ENCODE measurements at regions not wholly inside any gene's neighbourhood (a gene's known extent, or its start where the extent isn't known, plus 50 kb on each side); places are given as distances from the start of the nearest gene placed in this dataset.

GRCh38 chr9:7936163-7936562 is 136.6 kb upstream of the DMAC1 start:
- Histone ChIP-seq H3K27me3 (ENCODE audit: control insufficient read depth in 3 of 3, insufficient read depth in 3 of 3, low read length in 3 of 3) (no peaks in the 10 kb centered on the region), H3K27ac (ENCODE audit: low read depth in 1 of 3, low read length in 2 of 3) (no peak overlapping the region), H3K4me3 (ENCODE audit: low read depth in 1 of 3, low read length in 3 of 3) (no peak overlapping the region), H3K36me3 (ENCODE audit: control insufficient read depth in 3 of 3, insufficient read depth in 2 of 3, low read depth in 1 of 3, low read length in 3 of 3) (no peaks in the 10 kb centered on the region), H3K4me1 (ENCODE audit: control insufficient read depth in 3 of 3, insufficient read depth in 2 of 3, low read depth in 1 of 3, low read length in 2 of 3) (peaks cover 0 to 3% (median 0%) of the 10 kb centered on the region in 3 donors), H3K9me3 (ENCODE audit: control insufficient read depth in 2 of 2, insufficient read depth in 1 of 2, low read depth in 1 of 2, low read length in 1 of 2) (peaks cover 0 to 14% of the 10 kb centered on the region in 2 donors)
- 69 to 78% (median 78%) methylated on average over 4 of the region's 4 CpGs for WGBS, 3 donors
- DNase-seq, result no peak
- FAIRE-seq, result no peak

GRCh38 chr9:7935681-7936080 is 136.1 kb upstream of the DMAC1 start:
- H3K27me3 ChIP-seq (ENCODE audit: control insufficient read depth in 3 of 3, insufficient read depth in 3 of 3, low read length in 3 of 3), result no peaks in the 10 kb centered on the region
- FAIRE-seq (no peak), DNase-seq (peak in 1 of 2 donors; percentile 21)
- 22 to 34% (median 34%) methylated on average over 2 of the region's 2 CpGs for WGBS, 3 donors
- H3K9me3 ChIP-seq (ENCODE audit: control insufficient read depth in 2 of 2, insufficient read depth in 1 of 2, low read depth in 1 of 2, low read length in 1 of 2), result peaks cover 0 to 14% of the 10 kb centered on the region in 2 donors
- H3K4me1 ChIP-seq (ENCODE audit: control insufficient read depth in 3 of 3, insufficient read depth in 2 of 3, low read depth in 1 of 3, low read length in 2 of 3), result peaks cover 0 to 3% (median 0%) of the 10 kb centered on the region in 3 donors
- no peak overlapping the region for H3K4me3 ChIP-seq (ENCODE audit: low read depth in 1 of 3, low read length in 3 of 3)
- H3K27ac ChIP-seq (ENCODE audit: low read depth in 1 of 3, low read length in 2 of 3), result no peak overlapping the region
- H3K36me3 ChIP-seq (ENCODE audit: control insufficient read depth in 3 of 3, insufficient read depth in 2 of 3, low read depth in 1 of 3, low read length in 3 of 3), result no peaks in the 10 kb centered on the region

GRCh38 chr9:7932767-7933166 is 133.2 kb upstream of the DMAC1 start:
- no peak overlapping the region for H3K27ac ChIP-seq (ENCODE audit: low read depth in 1 of 3, low read length in 2 of 3)
- DNase-seq (no peak), FAIRE-seq (no peak)
- WGBS, 3 donors, result 77 to 83% (median 78%) methylated on average over 4 of the region's 4 CpGs
- H3K4me1 ChIP-seq (ENCODE audit: control insufficient read depth in 3 of 3, insufficient read depth in 2 of 3, low read depth in 1 of 3, low read length in 2 of 3), result peaks cover 0 to 3% (median 0%) of the 10 kb centered on the region in 3 donors
- H3K9me3 ChIP-seq (ENCODE audit: control insufficient read depth in 2 of 2, insufficient read depth in 1 of 2, low read depth in 1 of 2, low read length in 1 of 2), result no peaks in the 10 kb centered on the region
- H3K4me3 ChIP-seq (ENCODE audit: low read depth in 1 of 3, low read length in 3 of 3), result no peak overlapping the region
- H3K27me3 ChIP-seq (ENCODE audit: control insufficient read depth in 3 of 3, insufficient read depth in 3 of 3, low read length in 3 of 3), result no peaks in the 10 kb centered on the region
- no peaks in the 10 kb centered on the region for H3K36me3 ChIP-seq (ENCODE audit: control insufficient read depth in 3 of 3, insufficient read depth in 2 of 3, low read depth in 1 of 3, low read length in 3 of 3)

GRCh38 chr9:7930613-7931012 is 131.0 kb upstream of the DMAC1 start:
- Histone ChIP-seq H3K4me3 (ENCODE audit: low read depth in 1 of 3, low read length in 3 of 3) (no peak overlapping the region), H3K4me1 (ENCODE audit: control insufficient read depth in 3 of 3, insufficient read depth in 2 of 3, low read depth in 1 of 3, low read length in 2 of 3) (peaks cover 0 to 3% (median 0%) of the 10 kb centered on the region in 3 donors), H3K9me3 (ENCODE audit: control insufficient read depth in 2 of 2, insufficient read depth in 1 of 2, low read depth in 1 of 2, low read length in 1 of 2) (no peaks in the 10 kb centered on the region), H3K27me3 (ENCODE audit: control insufficient read depth in 3 of 3, insufficient read depth in 3 of 3, low read length in 3 of 3) (no peaks in the 10 kb centered on the region), H3K36me3 (ENCODE audit: control insufficient read depth in 3 of 3, insufficient read depth in 2 of 3, low read depth in 1 of 3, low read length in 3 of 3) (no peaks in the 10 kb centered on the region), H3K27ac (ENCODE audit: low read depth in 1 of 3, low read length in 2 of 3) (no peak overlapping the region)
- no peak for FAIRE-seq
- 62 to 66% (median 64%) methylated on average over 2 of the region's 2 CpGs for WGBS, 3 donors
- DNase-seq, result no peak

- Histone ChIP-seq H3K9me3 (ENCODE audit: control insufficient read depth in 2 of 2, insufficient read depth in 1 of 2, low read depth in 1 of 2, low read length in 1 of 2) (no peaks in the 10 kb centered on the region), H3K27me3 (ENCODE audit: control insufficient read depth in 3 of 3, insufficient read depth in 3 of 3, low read length in 3 of 3) (no peaks in the 10 kb centered on the region), H3K4me3 (ENCODE audit: low read depth in 1 of 3, low read length in 3 of 3) (no peak overlapping the region), H3K4me1 (ENCODE audit: control insufficient read depth in 3 of 3, insufficient read depth in 2 of 3, low read depth in 1 of 3, low read length in 2 of 3) (peaks cover 0 to 4% (median 0%) of the 10 kb centered on the region in 3 donors), H3K27ac (ENCODE audit: low read depth in 1 of 3, low read length in 2 of 3) (no peak overlapping the region), H3K36me3 (ENCODE audit: control insufficient read depth in 3 of 3, insufficient read depth in 2 of 3, low read depth in 1 of 3, low read length in 3 of 3) (no peaks in the 10 kb centered on the region)
- DNase-seq, result no peak
- WGBS, 3 donors, result 85 to 89% (median 85%) methylated on average over 6 of the region's 6 CpGs
- no peak for FAIRE-seq
Observed at GRCh38 chr9:7921545-7922197, 122.1 kb upstream of the DMAC1 start.

- peaks cover 0 to 5% (median 0%) of the 10 kb centered on the region in 3 donors for H3K4me1 ChIP-seq (ENCODE audit: control insufficient read depth in 3 of 3, insufficient read depth in 2 of 3, low read depth in 1 of 3, low read length in 2 of 3)
- DNase-seq, result no peak
- no peak overlapping the region for H3K27ac ChIP-seq (ENCODE audit: low read depth in 1 of 3, low read length in 2 of 3)
Observed at GRCh38 chr9:7912037-7912535, 112.5 kb upstream of the DMAC1 start.

GRCh38 chr9:7910426-7911020 is 110.9 kb upstream of the DMAC1 start:
- H3K27ac ChIP-seq (ENCODE audit: low read depth in 1 of 3, low read length in 2 of 3), result no peak overlapping the region
- WGBS, 3 donors, result 42 to 48% (median 45%) methylated on average over 6 of the region's 6 CpGs
- no peaks in the 10 kb centered on the region for H3K9me3 ChIP-seq (ENCODE audit: control insufficient read depth in 2 of 2, insufficient read depth in 1 of 2, low read depth in 1 of 2, low read length in 1 of 2)
- H3K27me3 ChIP-seq (ENCODE audit: control insufficient read depth in 3 of 3, insufficient read depth in 3 of 3, low read length in 3 of 3), result no peaks in the 10 kb centered on the region
- no peaks in the 10 kb centered on the region for H3K36me3 ChIP-seq (ENCODE audit: control insufficient read depth in 3 of 3, insufficient read depth in 2 of 3, low read depth in 1 of 3, low read length in 3 of 3)
- no peak overlapping the region for H3K4me3 ChIP-seq (ENCODE audit: low read depth in 1 of 3, low read length in 3 of 3)
- H3K4me1 ChIP-seq (ENCODE audit: control insufficient read depth in 3 of 3, insufficient read depth in 2 of 3, low read depth in 1 of 3, low read length in 2 of 3), result no peaks in the 10 kb centered on the region
- FAIRE-seq (no peak), DNase-seq (peak in 1 of 2 donors; percentile 32)

More at GRCh38 chr9:7912037-7912535, 112.5 kb upstream of the DMAC1 start:
- no peaks in the 10 kb centered on the region for H3K27me3 ChIP-seq (ENCODE audit: control insufficient read depth in 3 of 3, insufficient read depth in 3 of 3, low read length in 3 of 3)
- H3K4me3 ChIP-seq (ENCODE audit: low read depth in 1 of 3, low read length in 3 of 3), result no peak overlapping the region
- H3K36me3 ChIP-seq (ENCODE audit: control insufficient read depth in 3 of 3, insufficient read depth in 2 of 3, low read depth in 1 of 3, low read length in 3 of 3), result no peaks in the 10 kb centered on the region
- H3K9me3 ChIP-seq (ENCODE audit: control insufficient read depth in 2 of 2, insufficient read depth in 1 of 2, low read depth in 1 of 2, low read length in 1 of 2), result no peaks in the 10 kb centered on the region
- FAIRE-seq, result no peak

- no peaks in the 10 kb centered on the region for H3K36me3 ChIP-seq (ENCODE audit: control insufficient read depth in 3 of 3, insufficient read depth in 2 of 3, low read depth in 1 of 3, low read length in 3 of 3)
- no peak for FAIRE-seq
- no peaks in the 10 kb centered on the region for H3K9me3 ChIP-seq (ENCODE audit: control insufficient read depth in 2 of 2, insufficient read depth in 1 of 2, low read depth in 1 of 2, low read length in 1 of 2)
- H3K4me3 ChIP-seq (ENCODE audit: low read depth in 1 of 3, low read length in 3 of 3), result no peak overlapping the region
- no peak for DNase-seq
- no peaks in the 10 kb centered on the region for H3K4me1 ChIP-seq (ENCODE audit: control insufficient read depth in 3 of 3, insufficient read depth in 2 of 3, low read depth in 1 of 3, low read length in 2 of 3)
- no peak overlapping the region for H3K27ac ChIP-seq (ENCODE audit: low read depth in 1 of 3, low read length in 2 of 3)
- WGBS, 3 donors, result 85 to 93% (median 88%) methylated on average over 5 of the region's 5 CpGs
- H3K27me3 ChIP-seq (ENCODE audit: control insufficient read depth in 3 of 3, insufficient read depth in 3 of 3, low read length in 3 of 3), result no peaks in the 10 kb centered on the region
Observed at GRCh38 chr9:7909537-7909936, 110.0 kb upstream of the DMAC1 start.
